ENCODE measurements at regions not wholly inside any gene's neighbourhood (a gene's known extent, or its start where the extent isn't known, plus 50 kb on each side); places are given as distances from the start of the nearest gene placed in this dataset.

DNA sequence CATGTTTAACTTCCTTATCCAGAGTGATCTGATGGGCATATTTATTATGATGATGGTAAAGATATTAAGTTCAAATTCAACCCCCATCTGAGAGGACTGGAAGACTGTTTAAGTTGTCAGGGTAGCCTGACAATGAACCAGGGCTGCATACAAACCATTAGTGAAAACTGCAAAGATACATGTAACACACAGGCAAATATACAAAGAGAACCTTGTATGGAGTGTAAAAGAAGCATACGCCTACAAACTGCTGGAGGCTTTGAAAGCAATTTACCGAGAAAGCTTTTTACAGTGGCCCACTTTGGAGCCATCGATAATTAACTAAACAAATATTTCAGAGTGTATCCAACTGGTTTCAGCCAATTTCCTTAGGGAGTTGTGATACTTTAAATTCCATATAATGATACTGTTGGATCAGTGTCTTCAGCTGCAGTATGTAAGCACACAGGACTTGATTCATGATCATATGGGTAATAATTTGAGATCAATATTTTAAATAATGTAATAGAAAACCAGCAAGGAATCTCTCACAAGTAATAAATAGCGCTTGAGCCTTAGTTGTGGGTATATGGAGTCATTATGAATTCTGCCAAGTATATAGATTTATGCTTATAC, 231.5 kb upstream of the SPRY2 start:
- POLR2A ChIA-PET = no interaction called here
- DNase-seq = no peak
- Histone ChIP-seq H3K27me3 (replicated peaks in 2 of 5; ENCODE audit: control insufficient read depth in 4 of 5, insufficient read depth in 5 of 5, low read length in 4 of 5) (no peaks in the 10 kb centered on the region), H3K27ac (ENCODE audit: insufficient read depth in 1 of 2, low read depth in 1 of 2, low read length in 2 of 2, poor library complexity in 1 of 2, severe bottlenecking in 2 of 2) (no peak overlapping the region), H3K4me1 (ENCODE audit: control extremely low read depth in 1 of 4, control insufficient read depth in 4 of 4, insufficient read depth in 4 of 4, low read length in 3 of 4) (no peaks in the 10 kb centered on the region), H3K4me3 (ENCODE audit: control insufficient read depth in 1 of 7, extremely low read depth in 1 of 7, insufficient read depth in 4 of 7, low read depth in 2 of 7, low read length in 6 of 7) (no peak overlapping the region), H3K36me3 (ENCODE audit: control insufficient read depth in 4 of 4, insufficient read depth in 4 of 4, low read length in 3 of 4) (no peaks in the 10 kb centered on the region), H3K9me3 (ENCODE audit: control extremely low read depth in 1 of 5, control insufficient read depth in 4 of 5, insufficient read depth in 2 of 5, low read depth in 1 of 5, low read length in 4 of 5) (no peaks in the 10 kb centered on the region)
- whole genome bisulfite sequencing (ENCODE audit: insufficient coverage) = no CpG with 5 or more reads among the region's 4 CpGs
- CTCF ChIA-PET = no interaction called here

DNA sequence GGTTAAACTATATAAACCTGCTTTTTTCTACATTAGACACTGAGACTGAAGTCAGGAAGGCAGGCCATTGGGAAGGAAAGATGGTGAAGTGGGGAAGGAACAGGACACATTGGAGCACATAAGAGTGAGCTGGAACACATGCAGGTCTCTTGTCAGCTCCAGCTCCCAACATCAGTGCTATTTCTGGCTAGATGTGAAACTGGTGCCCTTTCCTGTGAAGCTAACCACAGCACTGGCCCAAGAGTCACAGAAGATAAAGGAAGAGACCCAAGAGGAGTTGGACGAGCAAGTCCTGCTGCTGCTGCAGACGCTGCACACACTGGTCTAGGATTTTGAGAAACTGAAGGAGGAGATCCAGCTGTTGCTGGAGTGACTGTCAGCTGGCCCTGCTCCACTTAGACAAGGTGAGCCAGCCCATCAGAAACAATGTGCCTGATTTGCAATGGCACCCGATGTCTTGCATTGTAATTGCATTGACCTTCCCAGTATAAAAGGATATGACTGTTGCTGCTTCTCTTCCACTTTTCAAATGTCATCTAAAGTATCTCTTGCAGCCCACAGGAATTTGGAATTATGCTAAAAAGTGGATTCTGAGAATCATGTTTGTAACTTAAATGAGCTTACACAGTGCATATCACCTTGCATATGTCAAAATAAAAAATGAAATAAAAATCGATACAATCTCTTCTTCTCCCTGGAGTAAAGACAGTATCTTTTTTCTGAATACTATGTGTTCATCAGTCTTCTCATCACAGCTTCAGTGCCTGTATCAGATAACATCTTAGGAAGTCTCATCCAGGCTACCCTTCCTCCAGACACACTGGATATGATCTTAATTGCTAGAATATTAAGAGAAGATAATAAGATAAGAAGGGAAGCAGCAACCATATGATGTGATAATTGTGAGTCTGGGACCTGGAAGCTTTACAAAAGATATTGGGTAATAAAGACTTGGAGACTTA, 230.7 kb upstream of the SPRY2 start:
- Histone ChIP-seq H3K4me3 (ENCODE audit: control insufficient read depth in 1 of 7, extremely low read depth in 1 of 7, insufficient read depth in 4 of 7, low read depth in 2 of 7, low read length in 6 of 7) (no peak overlapping the region), H3K27ac (ENCODE audit: insufficient read depth in 1 of 2, low read depth in 1 of 2, low read length in 2 of 2, poor library complexity in 1 of 2, severe bottlenecking in 2 of 2) (no peak overlapping the region), H3K36me3 (ENCODE audit: control insufficient read depth in 4 of 4, insufficient read depth in 4 of 4, low read length in 3 of 4) (no peaks in the 10 kb centered on the region), H3K27me3 (replicated peaks in 2 of 5; ENCODE audit: control insufficient read depth in 4 of 5, insufficient read depth in 5 of 5, low read length in 4 of 5) (no peaks in the 10 kb centered on the region), H3K4me1 (ENCODE audit: control extremely low read depth in 1 of 4, control insufficient read depth in 4 of 4, insufficient read depth in 4 of 4, low read length in 3 of 4) (no peaks in the 10 kb centered on the region), H3K9me3 (ENCODE audit: control extremely low read depth in 1 of 5, control insufficient read depth in 4 of 5, insufficient read depth in 2 of 5, low read depth in 1 of 5, low read length in 4 of 5) (no peaks in the 10 kb centered on the region)
- ChIA-PET POLR2A (no interaction called here), CTCF (no interaction called here)
- DNase-seq = no peak
- 94% methylated on average over 3 of the region's 4 CpGs for WGBS (ENCODE audit: insufficient coverage)

DNA sequence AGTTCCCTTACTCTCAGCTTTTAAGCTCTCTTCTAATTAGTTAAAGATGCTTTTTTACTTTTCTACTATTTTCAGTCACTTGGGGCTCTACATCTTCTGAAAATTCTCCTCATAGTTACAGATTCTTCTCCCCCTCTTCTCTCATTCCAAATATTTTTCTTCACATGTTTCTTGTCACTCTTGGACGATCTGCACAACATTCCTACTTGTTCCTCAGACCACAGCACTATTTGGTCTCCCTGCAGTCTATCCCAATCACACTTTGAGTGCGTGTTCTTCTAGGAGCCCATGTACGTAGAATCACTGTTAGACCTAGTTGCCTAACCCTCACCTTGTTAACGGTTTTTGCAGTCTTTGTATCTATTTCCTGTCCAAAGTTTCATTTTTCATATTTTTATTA, 222.5 kb upstream of the SPRY2 start:
- 78% methylated on average over 4 of the region's 4 CpGs for WGBS (ENCODE audit: insufficient coverage)
- no peaks in the 10 kb centered on the region for H3K9me3 ChIP-seq (ENCODE audit: control extremely low read depth in 1 of 5, control insufficient read depth in 4 of 5, insufficient read depth in 2 of 5, low read depth in 1 of 5, low read length in 4 of 5)
- H3K4me1 ChIP-seq (ENCODE audit: control extremely low read depth in 1 of 4, control insufficient read depth in 4 of 4, insufficient read depth in 4 of 4, low read length in 3 of 4) = peaks cover 0 to 2% (median under 1%) of the 10 kb centered on the region in 4 experiments
- no peaks in the 10 kb centered on the region for H3K36me3 ChIP-seq (ENCODE audit: control insufficient read depth in 4 of 4, insufficient read depth in 4 of 4, low read length in 3 of 4)
- no peaks in the 10 kb centered on the region for H3K27me3 ChIP-seq (replicated peaks in 2 of 5; ENCODE audit: control insufficient read depth in 4 of 5, insufficient read depth in 5 of 5, low read length in 4 of 5)
- no peak for DNase-seq
- H3K4me3 ChIP-seq (ENCODE audit: control insufficient read depth in 1 of 7, extremely low read depth in 1 of 7, insufficient read depth in 4 of 7, low read depth in 2 of 7, low read length in 6 of 7) = no peak overlapping the region
- H3K27ac ChIP-seq (ENCODE audit: insufficient read depth in 1 of 2, low read depth in 1 of 2, low read length in 2 of 2, poor library complexity in 1 of 2, severe bottlenecking in 2 of 2) = no peak overlapping the region
- ChIA-PET POLR2A (no interaction called here), CTCF (no interaction called here)

DNA sequence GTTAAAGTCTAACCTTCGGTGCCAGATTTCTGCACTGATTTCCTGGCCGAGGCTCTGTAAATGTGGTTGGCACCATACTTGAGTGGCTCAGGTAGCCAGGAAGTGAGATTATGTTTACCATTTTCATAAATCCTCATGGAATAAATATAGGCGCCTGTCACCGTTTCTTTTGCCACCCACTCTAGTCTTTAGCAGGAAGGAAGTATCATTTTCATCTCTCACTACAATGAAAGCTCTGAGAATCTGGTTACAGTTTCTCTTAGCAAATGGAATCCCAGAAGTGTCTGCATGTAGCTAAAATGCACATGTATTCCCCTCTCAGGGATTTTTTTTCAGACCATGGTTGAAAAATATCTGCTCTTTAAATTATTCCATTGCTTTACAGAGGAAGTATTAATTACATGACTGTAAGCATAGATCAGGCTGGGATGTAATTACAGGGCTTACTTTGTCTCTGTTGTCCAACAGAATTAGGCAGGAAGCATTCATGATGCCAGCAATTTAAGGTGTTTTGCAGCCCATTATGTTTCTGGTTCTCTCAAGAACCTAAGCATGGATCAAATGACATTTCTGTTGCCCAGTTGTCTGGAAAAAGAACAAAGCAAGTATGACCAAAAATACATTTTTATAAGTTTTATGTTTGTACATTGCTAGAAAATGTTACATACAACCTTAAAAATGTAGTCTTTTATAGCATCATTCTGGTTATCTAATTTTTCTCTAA, 221.7 kb upstream of the SPRY2 start:
- ChIA-PET POLR2A (no interaction called here), CTCF (no interaction called here)
- Histone ChIP-seq H3K4me1 (ENCODE audit: control extremely low read depth in 1 of 4, control insufficient read depth in 4 of 4, insufficient read depth in 4 of 4, low read length in 3 of 4) (peaks cover 0 to 2% (median under 1%) of the 10 kb centered on the region in 4 experiments), H3K4me3 (ENCODE audit: control insufficient read depth in 1 of 7, extremely low read depth in 1 of 7, insufficient read depth in 4 of 7, low read depth in 2 of 7, low read length in 6 of 7) (no peak overlapping the region), H3K27me3 (replicated peaks in 2 of 5; ENCODE audit: control insufficient read depth in 4 of 5, insufficient read depth in 5 of 5, low read length in 4 of 5) (no peaks in the 10 kb centered on the region), H3K27ac (ENCODE audit: insufficient read depth in 1 of 2, low read depth in 1 of 2, low read length in 2 of 2, poor library complexity in 1 of 2, severe bottlenecking in 2 of 2) (no peak overlapping the region), H3K9me3 (ENCODE audit: control extremely low read depth in 1 of 5, control insufficient read depth in 4 of 5, insufficient read depth in 2 of 5, low read depth in 1 of 5, low read length in 4 of 5) (no peaks in the 10 kb centered on the region), H3K36me3 (ENCODE audit: control insufficient read depth in 4 of 4, insufficient read depth in 4 of 4, low read length in 3 of 4) (no peaks in the 10 kb centered on the region)
- 39% methylated on average over 4 of the region's 4 CpGs for WGBS (ENCODE audit: insufficient coverage)
- no peak for DNase-seq

DNA sequence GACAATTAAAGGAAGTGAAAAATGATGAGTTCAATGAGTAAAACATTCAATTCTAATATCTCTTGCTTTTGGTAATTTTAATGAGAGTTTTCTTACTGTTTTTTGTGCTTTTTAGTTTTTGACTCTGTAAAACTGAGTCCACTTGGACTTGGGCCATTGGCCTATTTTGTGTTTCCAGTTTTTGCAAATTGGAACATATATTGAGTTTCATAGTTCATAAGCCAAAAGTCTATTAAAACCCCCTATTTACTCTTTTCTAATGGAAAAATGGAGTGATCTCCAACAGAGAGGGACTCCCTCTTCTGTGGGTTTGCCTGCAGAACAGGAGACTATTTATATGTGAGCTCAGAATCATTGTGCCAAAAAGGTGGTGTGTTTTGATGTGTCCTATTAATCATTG, 219.7 kb upstream of the SPRY2 start:
- DNase-seq = no peak
- no peaks in the 10 kb centered on the region for H3K27me3 ChIP-seq (replicated peaks in 2 of 5; ENCODE audit: control insufficient read depth in 4 of 5, insufficient read depth in 5 of 5, low read length in 4 of 5)
- no peaks in the 10 kb centered on the region for H3K9me3 ChIP-seq (ENCODE audit: control extremely low read depth in 1 of 5, control insufficient read depth in 4 of 5, insufficient read depth in 2 of 5, low read depth in 1 of 5, low read length in 4 of 5)
- no peaks in the 10 kb centered on the region for H3K36me3 ChIP-seq (ENCODE audit: control insufficient read depth in 4 of 4, insufficient read depth in 4 of 4, low read length in 3 of 4)
- H3K27ac ChIP-seq (ENCODE audit: insufficient read depth in 1 of 2, low read depth in 1 of 2, low read length in 2 of 2, poor library complexity in 1 of 2, severe bottlenecking in 2 of 2) = no peak overlapping the region
- H3K4me3 ChIP-seq (ENCODE audit: control insufficient read depth in 1 of 7, extremely low read depth in 1 of 7, insufficient read depth in 4 of 7, low read depth in 2 of 7, low read length in 6 of 7) = no peak overlapping the region
- peaks cover 0 to 2% (median under 1%) of the 10 kb centered on the region in 4 experiments for H3K4me1 ChIP-seq (ENCODE audit: control extremely low read depth in 1 of 4, control insufficient read depth in 4 of 4, insufficient read depth in 4 of 4, low read length in 3 of 4)
- CTCF ChIA-PET = no interaction called here
- POLR2A ChIA-PET = no interaction called here

DNA sequence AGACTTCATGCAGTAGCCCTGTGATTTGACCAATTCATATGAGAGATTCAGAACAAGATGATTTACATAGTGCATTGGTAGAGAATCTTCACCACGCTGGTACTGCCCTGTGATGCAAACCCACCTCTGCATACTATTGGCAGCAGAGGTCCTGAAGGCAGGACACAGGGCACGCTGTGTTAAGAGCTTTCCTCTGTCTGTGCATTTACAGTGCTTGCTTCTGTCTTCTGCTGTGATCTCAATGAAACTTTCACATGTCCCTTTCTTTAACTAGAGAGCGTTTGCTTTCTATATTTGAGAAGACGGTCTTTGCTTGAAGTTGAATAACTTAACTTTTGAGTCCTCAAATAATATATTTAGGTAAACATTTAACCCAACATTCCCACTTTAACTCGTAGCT, 219.0 kb upstream of the SPRY2 start:
- H3K9me3 ChIP-seq (ENCODE audit: control extremely low read depth in 1 of 5, control insufficient read depth in 4 of 5, insufficient read depth in 2 of 5, low read depth in 1 of 5, low read length in 4 of 5) = no peaks in the 10 kb centered on the region
- no peak overlapping the region for H3K27ac ChIP-seq (ENCODE audit: insufficient read depth in 1 of 2, low read depth in 1 of 2, low read length in 2 of 2, poor library complexity in 1 of 2, severe bottlenecking in 2 of 2)
- H3K36me3 ChIP-seq (ENCODE audit: control insufficient read depth in 4 of 4, insufficient read depth in 4 of 4, low read length in 3 of 4) = no peaks in the 10 kb centered on the region
- H3K27me3 ChIP-seq (replicated peaks in 2 of 5; ENCODE audit: control insufficient read depth in 4 of 5, insufficient read depth in 5 of 5, low read length in 4 of 5) = no peaks in the 10 kb centered on the region
- POLR2A ChIA-PET = no interaction called here
- no peak overlapping the region for H3K4me3 ChIP-seq (ENCODE audit: control insufficient read depth in 1 of 7, extremely low read depth in 1 of 7, insufficient read depth in 4 of 7, low read depth in 2 of 7, low read length in 6 of 7)
- H3K4me1 ChIP-seq (ENCODE audit: control extremely low read depth in 1 of 4, control insufficient read depth in 4 of 4, insufficient read depth in 4 of 4, low read length in 3 of 4) = peaks cover 0 to 2% (median under 1%) of the 10 kb centered on the region in 4 experiments
- DNase-seq = no peak
- 100% methylated on average over 2 of the region's 5 CpGs for WGBS (ENCODE audit: insufficient coverage)
- CTCF ChIA-PET = no interaction called here

DNA sequence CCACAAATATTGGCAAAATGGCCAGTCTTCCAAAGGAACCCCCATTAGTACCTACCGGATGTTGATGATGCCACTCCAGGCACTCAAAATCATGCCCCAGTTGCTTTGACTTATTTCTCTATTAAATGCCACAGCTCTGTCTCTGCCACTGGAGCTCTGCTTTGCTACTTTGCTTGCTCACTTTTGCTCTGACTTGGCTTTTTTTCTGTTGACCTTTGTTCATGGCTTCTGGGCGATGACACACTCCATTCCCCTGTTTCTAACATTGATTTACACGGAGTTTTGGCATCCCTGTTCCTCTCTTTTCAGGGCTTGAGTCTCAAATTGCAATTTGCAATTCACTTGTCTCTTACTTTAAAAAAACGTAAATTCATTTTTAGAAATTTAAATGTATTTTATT, 217.1 kb upstream of the SPRY2 start:
- Histone ChIP-seq H3K4me1 (ENCODE audit: control extremely low read depth in 1 of 4, control insufficient read depth in 4 of 4, insufficient read depth in 4 of 4, low read length in 3 of 4) (peaks cover 0 to 2% (median under 1%) of the 10 kb centered on the region in 4 experiments), H3K4me3 (ENCODE audit: control insufficient read depth in 1 of 7, extremely low read depth in 1 of 7, insufficient read depth in 4 of 7, low read depth in 2 of 7, low read length in 6 of 7) (no peak overlapping the region), H3K27ac (ENCODE audit: insufficient read depth in 1 of 2, low read depth in 1 of 2, low read length in 2 of 2, poor library complexity in 1 of 2, severe bottlenecking in 2 of 2) (no peak overlapping the region), H3K9me3 (ENCODE audit: control extremely low read depth in 1 of 5, control insufficient read depth in 4 of 5, insufficient read depth in 2 of 5, low read depth in 1 of 5, low read length in 4 of 5) (no peaks in the 10 kb centered on the region), H3K36me3 (ENCODE audit: control insufficient read depth in 4 of 4, insufficient read depth in 4 of 4, low read length in 3 of 4) (no peaks in the 10 kb centered on the region), H3K27me3 (replicated peaks in 2 of 5; ENCODE audit: control insufficient read depth in 4 of 5, insufficient read depth in 5 of 5, low read length in 4 of 5) (no peaks in the 10 kb centered on the region)
- POLR2A ChIA-PET = no interaction called here
- 100% methylated on average over 3 of the region's 4 CpGs for WGBS (ENCODE audit: insufficient coverage)
- DNase-seq = no peak
- CTCF ChIA-PET = no interaction called here

Measured in common myeloid progenitor, CD34-positive (primary cell).